ENCODE measurements at regions not wholly inside any gene's neighbourhood (a gene's known extent, or its start where the extent isn't known, plus 50 kb on each side); places are given as distances from the start of the nearest gene placed in this dataset.

DNA sequence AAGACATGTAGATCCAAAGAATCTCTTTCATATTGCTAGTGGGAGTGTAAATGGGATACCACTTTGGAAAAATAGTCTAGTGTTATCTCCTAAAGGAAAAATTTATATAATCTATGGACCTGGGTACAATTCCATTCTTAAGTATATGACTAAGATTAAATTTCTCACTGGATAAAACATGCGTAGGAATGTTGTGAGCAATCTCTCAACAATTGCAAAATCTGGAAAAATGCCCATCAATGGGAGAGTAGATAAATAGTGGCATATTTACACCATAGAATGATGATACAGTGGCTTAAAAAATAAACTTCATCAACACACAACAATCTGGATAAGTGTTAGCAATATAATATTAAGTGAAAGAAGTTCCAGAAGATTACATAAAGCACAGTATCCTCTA is 469.5 kb downstream of the MAN2A1 start:
- no peaks in the 10 kb centered on the region for H3K27me3 ChIP-seq
- H3K9me3 ChIP-seq: no peaks in the 10 kb centered on the region
- TF ChIP-seq, protein P1, sequence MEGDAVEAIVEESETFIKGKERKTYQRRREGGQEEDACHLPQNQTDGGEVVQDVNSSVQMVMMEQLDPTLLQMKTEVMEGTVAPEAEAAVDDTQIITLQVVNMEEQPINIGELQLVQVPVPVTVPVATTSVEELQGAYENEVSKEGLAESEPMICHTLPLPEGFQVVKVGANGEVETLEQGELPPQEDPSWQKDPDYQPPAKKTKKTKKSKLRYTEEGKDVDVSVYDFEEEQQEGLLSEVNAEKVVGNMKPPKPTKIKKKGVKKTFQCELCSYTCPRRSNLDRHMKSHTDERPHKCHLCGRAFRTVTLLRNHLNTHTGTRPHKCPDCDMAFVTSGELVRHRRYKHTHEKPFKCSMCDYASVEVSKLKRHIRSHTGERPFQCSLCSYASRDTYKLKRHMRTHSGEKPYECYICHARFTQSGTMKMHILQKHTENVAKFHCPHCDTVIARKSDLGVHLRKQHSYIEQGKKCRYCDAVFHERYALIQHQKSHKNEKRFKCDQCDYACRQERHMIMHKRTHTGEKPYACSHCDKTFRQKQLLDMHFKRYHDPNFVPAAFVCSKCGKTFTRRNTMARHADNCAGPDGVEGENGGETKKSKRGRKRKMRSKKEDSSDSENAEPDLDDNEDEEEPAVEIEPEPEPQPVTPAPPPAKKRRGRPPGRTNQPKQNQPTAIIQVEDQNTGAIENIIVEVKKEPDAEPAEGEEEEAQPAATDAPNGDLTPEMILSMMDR (IDR thresholded peaks at IDR 0.05): no peak
- TF ChIP-seq POLR2AphosphoS5 (IDR thresholded peaks at IDR 0.05; ENCODE audit: insufficient read depth in 1 of 2, low read depth in 1 of 2) (no peak), POLR2A (IDR thresholded peaks at IDR 0.05) (no peak)
- no peaks in the 10 kb centered on the region for H3K4me1 ChIP-seq
- no peak overlapping the region for H3K4me3 ChIP-seq
- no peaks in the 10 kb centered on the region for H3K36me3 ChIP-seq
- intact Hi-C loops (cut with DNase I): no loop called here
- no peak for DNase-seq (ENCODE audit: extremely low spot score in 2 of 2)
- H3K27ac ChIP-seq: no peak overlapping the region

DNA sequence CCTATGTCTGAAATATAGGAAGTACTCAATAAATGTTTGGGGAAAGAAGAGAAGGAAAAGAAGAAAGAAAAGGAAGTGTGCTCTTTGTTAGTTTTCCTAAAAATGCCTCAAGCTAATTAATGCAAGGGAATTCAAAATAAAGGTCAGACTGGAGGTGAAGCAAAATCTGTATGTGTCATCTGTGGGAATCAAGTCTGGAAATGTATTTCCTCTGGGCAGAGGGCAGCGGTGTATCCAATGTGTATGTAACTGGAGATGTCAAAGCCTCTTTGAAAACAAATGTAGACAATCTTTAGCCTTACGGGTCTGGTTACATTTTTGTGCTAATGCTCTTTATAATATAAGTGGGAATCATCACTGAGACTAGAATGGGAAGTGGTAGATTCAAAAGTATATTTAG is 471.4 kb downstream of the MAN2A1 start:
- no peak for DNase-seq (ENCODE audit: extremely low spot score in 2 of 2)
- Histone ChIP-seq H3K4me3 (no peak overlapping the region), H3K36me3 (no peaks in the 10 kb centered on the region), H3K27ac (no peak overlapping the region), H3K27me3 (no peaks in the 10 kb centered on the region), H3K4me1 (no peaks in the 10 kb centered on the region), H3K9me3 (no peaks in the 10 kb centered on the region)
- intact Hi-C loops (cut with DNase I): no loop called here
- TF ChIP-seq, protein P1 (IDR thresholded peaks at IDR 0.05): no peak
- TF ChIP-seq POLR2AphosphoS5 (IDR thresholded peaks at IDR 0.05; ENCODE audit: insufficient read depth in 1 of 2, low read depth in 1 of 2) (no peak), POLR2A (IDR thresholded peaks at IDR 0.05) (no peak)

DNA sequence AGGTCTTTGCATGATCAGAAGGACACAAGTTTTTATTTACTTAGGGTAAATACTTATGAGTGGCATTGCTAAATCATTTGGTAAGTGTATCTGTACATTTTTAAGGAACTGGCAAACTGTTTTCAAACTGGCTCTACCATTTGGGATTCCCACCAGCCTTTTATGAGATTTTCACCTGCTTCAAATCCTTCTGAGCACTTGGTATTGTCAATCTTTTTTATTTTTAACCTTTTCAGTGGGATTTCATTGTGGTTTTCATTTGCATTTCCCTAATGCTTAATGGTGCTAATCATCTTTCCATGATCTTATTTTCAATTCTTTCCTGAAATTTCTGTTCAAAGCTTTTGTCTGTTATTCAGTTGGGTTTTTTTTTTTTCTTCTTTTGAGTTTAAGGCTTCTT is 475.6 kb downstream of the MAN2A1 start:
- TF ChIP-seq POLR2AphosphoS5 (IDR thresholded peaks at IDR 0.05; ENCODE audit: insufficient read depth in 1 of 2, low read depth in 1 of 2): no peak
- TF ChIP-seq, protein P1 (IDR thresholded peaks at IDR 0.05): no peak
- TF ChIP-seq POLR2A (IDR thresholded peaks at IDR 0.05): no peak
- Histone ChIP-seq H3K9me3 (no peaks in the 10 kb centered on the region), H3K27me3 (no peaks in the 10 kb centered on the region), H3K27ac (no peak overlapping the region), H3K4me3 (no peak overlapping the region), H3K4me1 (no peaks in the 10 kb centered on the region), H3K36me3 (no peaks in the 10 kb centered on the region)
- no peak for DNase-seq (ENCODE audit: extremely low spot score in 2 of 2)
- intact Hi-C loops (cut with DNase I): no loop called here

DNA sequence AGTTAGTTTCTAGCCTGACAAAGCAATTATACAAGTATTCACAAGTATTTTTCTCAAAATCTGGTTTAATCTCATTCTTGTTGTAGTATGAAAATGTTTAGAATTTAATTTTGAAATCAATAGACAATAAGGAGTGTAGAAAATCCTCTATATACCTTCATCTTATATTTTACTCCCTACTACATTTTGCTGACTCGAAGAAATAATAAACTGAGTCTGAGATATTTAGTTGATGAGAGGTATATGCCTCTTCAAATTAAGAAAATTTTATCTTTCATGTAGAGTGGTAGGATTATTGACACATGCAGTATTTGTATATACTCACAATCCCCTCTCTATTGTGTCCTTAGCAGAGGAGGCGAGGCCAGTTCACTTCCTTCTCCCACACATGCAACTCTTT is 477.7 kb downstream of the MAN2A1 start:
- intact Hi-C loops (cut with DNase I): no loop called here
- H3K4me1 ChIP-seq: no peaks in the 10 kb centered on the region
- TF ChIP-seq POLR2A (IDR thresholded peaks at IDR 0.05) (no peak), POLR2AphosphoS5 (IDR thresholded peaks at IDR 0.05; ENCODE audit: insufficient read depth in 1 of 2, low read depth in 1 of 2) (no peak)
- TF ChIP-seq, protein P1 (IDR thresholded peaks at IDR 0.05): no peak
- H3K27me3 ChIP-seq: no peaks in the 10 kb centered on the region
- DNase-seq (ENCODE audit: extremely low spot score in 2 of 2): no peak
- H3K4me3 ChIP-seq: no peak overlapping the region
- no peaks in the 10 kb centered on the region for H3K9me3 ChIP-seq
- no peaks in the 10 kb centered on the region for H3K36me3 ChIP-seq
- H3K27ac ChIP-seq: no peak overlapping the region

DNA sequence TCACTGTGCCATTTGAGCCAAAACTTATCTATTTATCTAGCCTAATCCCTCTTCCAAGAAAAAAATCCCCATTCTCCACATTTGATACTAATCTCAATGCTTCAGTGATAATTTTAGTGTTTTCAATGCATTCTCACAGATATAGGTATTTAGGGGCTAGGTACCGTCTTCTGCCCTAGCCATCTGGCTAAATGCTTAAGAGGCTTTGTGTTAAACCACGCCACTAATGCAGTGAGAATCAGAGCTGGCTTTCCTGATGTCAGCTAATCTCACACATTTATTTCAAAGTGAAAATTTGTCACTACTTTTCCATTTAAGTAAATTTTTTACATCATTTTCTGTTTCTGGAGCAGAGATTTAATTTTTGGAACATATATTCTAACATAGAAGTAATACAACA is 479.7 kb downstream of the MAN2A1 start:
- no peak overlapping the region for H3K27ac ChIP-seq
- TF ChIP-seq, protein P1 (IDR thresholded peaks at IDR 0.05): no peak
- TF ChIP-seq POLR2AphosphoS5 (IDR thresholded peaks at IDR 0.05; ENCODE audit: insufficient read depth in 1 of 2, low read depth in 1 of 2) (no peak), POLR2A (IDR thresholded peaks at IDR 0.05) (no peak)
- no peak for DNase-seq (ENCODE audit: extremely low spot score in 2 of 2)
- no peaks in the 10 kb centered on the region for H3K27me3 ChIP-seq
- no peaks in the 10 kb centered on the region for H3K36me3 ChIP-seq
- no peaks in the 10 kb centered on the region for H3K9me3 ChIP-seq
- intact Hi-C loops (cut with DNase I): no loop called here
- H3K4me1 ChIP-seq: no peaks in the 10 kb centered on the region
- H3K4me3 ChIP-seq: no peak overlapping the region
